B cell (primary cell): ENCODE measurements at regions not wholly inside any gene's neighbourhood (a gene's known extent, or its start where the extent isn't known, plus 50 kb on each side); places are given as distances from the start of the nearest gene placed in this dataset.

ENCODE experiments used
- ATAC-seq: fragments of 200-7000 bp; cut with Tn5 transposase; one replicate; pipeline ENCODE4 v1.10.0; 2021; ENCODE audit warnings: low read depth, mild to moderate bottlenecking, moderate number of reproducible peaks, moderate library complexity
- CTCF ChIA-PET: fragments of 350-600 bp; sonication (Branson Sonifier 250); formaldehyde crosslinking; loops from one replicate; lab custom pipeline; 2021; ENCODE audit warnings: antibody characterized with exemption, inconsistent platforms; lab: Charles Lee
- POLR2A ChIA-PET: fragments of 350-600 bp; sonication (Branson Sonifier 250); formaldehyde crosslinking; loops from one replicate; lab custom pipeline; 2021; ENCODE audit warnings: antibody characterized with exemption; lab: Charles Lee
- DNase-seq: peaks from one replicate; pipeline ENCODE4 v3.0.0; 2013
- H2AFZ ChIP-seq: 2 replicates; pipeline ENCODE4 v1.6.1; 2012; ENCODE audit warnings: mild to moderate bottlenecking, low read depth, low read length; ENCODE audit not compliant: insufficient read depth, poor library complexity, severe bottlenecking
- H3K27ac ChIP-seq, 2 donors: 1 replicate in 1 of 2; 2 replicates in 1 of 2; pipeline ENCODE4 v1.5.1; 2012 to 2013; ENCODE audit warnings: low read length in 2 of 2, mild to moderate bottlenecking in 2 of 2, moderate library complexity in 1 of 2
- H3K27me3 ChIP-seq, 4 experiments: fragments of 200-600 bp in 1 of 4; sonication (generic) in 1 of 4; replicated peaks in 1 of 4; 1 replicate in 2 of 4; 2 replicates in 2 of 4; pipeline versions ENCODE4 v1.6.1 to v1.7.0; 2013 to 2016; ENCODE audit warnings: low read length in 3 of 4, mild to moderate bottlenecking in 2 of 4, mixed read lengths in 1 of 4, moderate library complexity in 1 of 4; ENCODE audit not compliant: insufficient read depth in 4 of 4, control insufficient read depth in 3 of 4; ENCODE audit errors: control extremely low read depth in 1 of 4
- H3K36me3 ChIP-seq, 2 experiments: replicated peaks in 1 of 2; 1 replicate in 1 of 2; 2 replicates in 1 of 2; pipeline versions ENCODE4 v1.6.1 to v1.7.1; 2013; ENCODE audit warnings: low read length in 1 of 2; ENCODE audit not compliant: insufficient read depth in 2 of 2, control insufficient read depth in 1 of 2; ENCODE audit errors: control extremely low read depth in 1 of 2, extremely low read depth in 1 of 2
- H3K4me1 ChIP-seq, 2 donors: fragments of 200-600 bp in 1 of 2; sonication (generic) in 1 of 2; 1 replicate in 1 of 2; 2 replicates in 1 of 2; pipeline versions ENCODE4 v1.5.1 to v1.6.1; 2013 to 2017; ENCODE audit warnings: low read length in 2 of 2; ENCODE audit not compliant: control insufficient read depth in 2 of 2, insufficient read depth in 2 of 2
- H3K4me2 ChIP-seq: replicated peaks from 2 replicates; pipeline ENCODE3; 2012; ENCODE audit warnings: mild to moderate bottlenecking, low read depth, low read length; ENCODE audit not compliant: poor library complexity, severe bottlenecking
- H3K4me3 ChIP-seq, 5 experiments: fragments of 200-600 bp in 1 of 5; sonication (generic) in 1 of 5; 1 replicate in 3 of 5; 2 replicates in 2 of 5; pipeline versions ENCODE4 v1.5.1 to v1.7.0; 2011 to 2016; ENCODE audit warnings: low read length in 4 of 5, mild to moderate bottlenecking in 4 of 5, low read depth in 2 of 5, control low read depth in 1 of 5, moderate library complexity in 1 of 5; ENCODE audit not compliant: insufficient read depth in 1 of 5; ENCODE audit errors: control extremely low read depth in 1 of 5, extremely low read depth in 1 of 5
- H3K79me2 ChIP-seq: fragments of 200-600 bp; sonication (generic); one replicate; pipeline ENCODE4 v1.6.0; 2016; ENCODE audit warnings: low read length; ENCODE audit not compliant: control insufficient read depth, insufficient read depth
- H3K9ac ChIP-seq: fragments of 200-600 bp; sonication (generic); 2 replicates; pipeline ENCODE4 v1.6.1; 2017; ENCODE audit warnings: mild to moderate bottlenecking, low read length, moderate library complexity
- H3K9me3 ChIP-seq, 3 donors: one replicate each; pipeline versions ENCODE4 v1.6.1 to v1.7.1; 2013; ENCODE audit warnings: low read length in 2 of 3; ENCODE audit not compliant: control insufficient read depth in 2 of 3, insufficient read depth in 1 of 3; ENCODE audit errors: control extremely low read depth in 1 of 3
- H4K20me1 ChIP-seq: 2 replicates; pipeline ENCODE4 v1.6.0; 2012; ENCODE audit warnings: mild to moderate bottlenecking, low read length; ENCODE audit not compliant: insufficient read depth, control insufficient read depth, poor library complexity, severe bottlenecking
- H3K27ac Mint-ChIP-seq: one replicate; pipeline ENCODE4 v1.8.0; 2021; ENCODE audit warnings: mixed read lengths
- H3K27me3 Mint-ChIP-seq: one replicate; pipeline ENCODE4 v1.8.0; 2021; ENCODE audit warnings: mixed read lengths
- H3K4me1 Mint-ChIP-seq: one replicate; pipeline ENCODE4 v1.8.0; 2021; ENCODE audit warnings: mixed read lengths
- H3K4me3 Mint-ChIP-seq: one replicate; pipeline ENCODE4 v1.8.0; 2021; ENCODE audit warnings: mixed read lengths
- H3K9me3 Mint-ChIP-seq: one replicate; pipeline ENCODE4 v1.8.0; 2022; ENCODE audit warnings: mixed read lengths; ENCODE audit not compliant: insufficient read depth
- EZH2 ChIP-seq: IDR thresholded peaks from 2 replicates; pipeline ENCODE4 v1.6.1; 2012; ENCODE audit warnings: borderline replicate concordance, low read depth, mild to moderate bottlenecking, moderate library complexity, low read length; ENCODE audit not compliant: insufficient read depth, poor library complexity, severe bottlenecking
- WGBS: methylation state at CpG from one replicate; pipeline ENCODE4 v1.1.5; 2013; ENCODE audit warnings: missing lambda C conversion rate; ENCODE audit not compliant: insufficient coverage; 5-methylcytosine and 5-hydroxymethylcytosine counted together
- intact Hi-C: fragments of 100-400 bp; cut with micrococcal nuclease; formaldehyde crosslinking; loops from one replicate; pipeline ENCODE4 v1.10.0; 2022
- TF ChIP-seq, protein P1 (sequence below): fragments of 200-600 bp; IDR thresholded peaks from one replicate; pipeline ENCODE4 v1.8.0; 2022; ENCODE audit warnings: antibody characterized with exemption, mild to moderate bottlenecking

DNA sequence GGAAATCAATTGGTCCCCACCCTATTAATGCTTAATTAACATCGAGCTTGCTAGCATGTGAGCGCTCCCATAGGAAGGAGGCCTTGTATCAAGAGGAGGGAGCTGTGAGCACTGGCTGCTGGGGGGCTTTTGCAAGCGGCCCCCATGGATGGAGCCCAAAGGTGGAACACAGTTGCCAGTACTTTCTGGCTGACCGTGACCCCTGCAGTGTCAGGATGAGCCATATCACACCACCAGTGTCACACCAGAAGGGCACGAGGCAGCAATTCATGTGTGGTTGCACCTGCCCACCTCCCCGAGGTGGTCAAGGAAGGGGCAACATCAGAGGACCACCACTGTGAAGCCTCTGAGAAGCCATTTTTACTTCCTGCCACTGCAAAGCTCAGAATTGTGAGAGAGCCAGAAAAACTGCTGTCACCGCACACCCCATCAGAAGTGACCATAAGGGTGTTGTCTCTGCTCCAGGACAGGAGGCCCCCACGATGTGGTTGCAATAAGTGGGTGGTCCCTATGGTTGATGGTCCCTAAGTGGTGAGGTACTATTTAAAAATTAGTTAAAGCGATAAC lies 99.8 kb upstream of the RAB6C start:
- H2AFZ ChIP-seq = peak overlapping the region; percentile 10
- H3K4me3 ChIP-seq = no peak overlapping the region
- Mint-ChIP-seq H3K9me3 (no peaks in the 10 kb centered on the region), H3K27me3 (no peaks in the 10 kb centered on the region), H3K4me1 (peaks cover 13% of the 10 kb centered on the region), H3K27ac (no peak overlapping the region), H3K4me3 (no peak overlapping the region)
- TF ChIP-seq, protein P1, sequence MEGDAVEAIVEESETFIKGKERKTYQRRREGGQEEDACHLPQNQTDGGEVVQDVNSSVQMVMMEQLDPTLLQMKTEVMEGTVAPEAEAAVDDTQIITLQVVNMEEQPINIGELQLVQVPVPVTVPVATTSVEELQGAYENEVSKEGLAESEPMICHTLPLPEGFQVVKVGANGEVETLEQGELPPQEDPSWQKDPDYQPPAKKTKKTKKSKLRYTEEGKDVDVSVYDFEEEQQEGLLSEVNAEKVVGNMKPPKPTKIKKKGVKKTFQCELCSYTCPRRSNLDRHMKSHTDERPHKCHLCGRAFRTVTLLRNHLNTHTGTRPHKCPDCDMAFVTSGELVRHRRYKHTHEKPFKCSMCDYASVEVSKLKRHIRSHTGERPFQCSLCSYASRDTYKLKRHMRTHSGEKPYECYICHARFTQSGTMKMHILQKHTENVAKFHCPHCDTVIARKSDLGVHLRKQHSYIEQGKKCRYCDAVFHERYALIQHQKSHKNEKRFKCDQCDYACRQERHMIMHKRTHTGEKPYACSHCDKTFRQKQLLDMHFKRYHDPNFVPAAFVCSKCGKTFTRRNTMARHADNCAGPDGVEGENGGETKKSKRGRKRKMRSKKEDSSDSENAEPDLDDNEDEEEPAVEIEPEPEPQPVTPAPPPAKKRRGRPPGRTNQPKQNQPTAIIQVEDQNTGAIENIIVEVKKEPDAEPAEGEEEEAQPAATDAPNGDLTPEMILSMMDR = no peak
- TF ChIP-seq EZH2 = no peak
- H3K36me3 ChIP-seq = no peaks in the 10 kb centered on the region
- H3K4me1 ChIP-seq = peaks cover 7 to 15% of the 10 kb centered on the region in 2 donors
- H4K20me1 ChIP-seq = no peaks in the 10 kb centered on the region
- ATAC-seq = no peak
- H3K79me2 ChIP-seq = no peaks in the 10 kb centered on the region
- no peak overlapping the region for H3K27ac ChIP-seq
- intact Hi-C loops = loop anchor here (5.0 kb wide), 1 partner anchor 463 kb away; the partner anchor contains the start of gene IMP4
- WGBS = 95% methylated on average over 7 of the region's 9 CpGs
- no peaks in the 10 kb centered on the region for H3K9me3 ChIP-seq
- ChIA-PET POLR2A (interaction anchor here (0.5 kb wide), 1 partner anchor 1223 kb away, joined by 8 read pairs; no protein-coding TSS in a partner anchor), CTCF (no interaction called here)
- H3K4me2 ChIP-seq = no peak overlapping the region
- no peak for DNase-seq
- no peaks in the 10 kb centered on the region for H3K27me3 ChIP-seq
- H3K9ac ChIP-seq = no peak overlapping the region

DNA sequence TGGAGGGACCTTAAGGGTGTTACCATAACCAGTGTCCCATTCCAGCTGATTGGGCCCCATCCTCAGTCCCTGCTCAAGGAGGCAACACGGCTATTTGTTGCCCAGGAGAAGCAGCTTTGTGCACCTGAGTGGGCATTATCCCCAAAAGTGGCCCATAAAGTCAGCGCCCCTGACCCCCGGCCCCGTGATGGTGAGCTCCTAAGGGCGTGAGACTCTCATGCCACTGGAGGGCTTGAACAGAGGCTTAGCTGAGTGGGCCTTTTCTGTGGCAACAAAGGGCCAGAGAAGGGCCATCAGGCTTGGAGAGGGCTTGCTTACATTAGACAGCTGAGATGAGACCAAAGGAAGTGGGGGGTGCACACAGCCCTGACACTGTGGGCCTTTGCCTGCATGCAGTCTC lies 99.2 kb upstream of the RAB6C start:
- ChIA-PET CTCF (no interaction called here), POLR2A (interaction anchor here (0.5 kb wide), 1 partner anchor 1223 kb away, joined by 8 read pairs; no protein-coding TSS in a partner anchor)
- no peak overlapping the region for H3K4me2 ChIP-seq
- H3K9ac ChIP-seq = no peak overlapping the region
- no peak overlapping the region for H3K4me3 ChIP-seq
- DNase-seq = no peak
- Mint-ChIP-seq H3K27me3 (no peaks in the 10 kb centered on the region), H3K27ac (no peak overlapping the region), H3K4me3 (no peak overlapping the region), H3K9me3 (no peaks in the 10 kb centered on the region), H3K4me1 (peaks cover 13% of the 10 kb centered on the region)
- H2AFZ ChIP-seq = no peak overlapping the region
- 93% methylated on average over 5 of the region's 5 CpGs for WGBS
- H3K36me3 ChIP-seq = no peaks in the 10 kb centered on the region
- ATAC-seq = no peak
- H3K79me2 ChIP-seq = no peaks in the 10 kb centered on the region
- intact Hi-C loops = no loop called here
- no peaks in the 10 kb centered on the region for H3K27me3 ChIP-seq
- TF ChIP-seq, protein P1 = no peak
- TF ChIP-seq EZH2 = no peak
- H4K20me1 ChIP-seq = no peaks in the 10 kb centered on the region
- H3K9me3 ChIP-seq = no peaks in the 10 kb centered on the region
- H3K27ac ChIP-seq = no peak overlapping the region
- H3K4me1 ChIP-seq = peaks cover 7 to 15% of the 10 kb centered on the region in 2 donors
